PC-3 (cell line): ENCODE measurements at regions not wholly inside any gene's neighbourhood (a gene's known extent, or its start where the extent isn't known, plus 50 kb on each side); places are given as distances from the start of the nearest gene placed in this dataset.

Experiments
- CTCF ChIP-seq: fragments of 300-600 bp; sonication (generic); conservative IDR thresholded peaks from 2 replicates; pipeline ENCODE4 v1.5.1; 2017; ENCODE audit warnings: antibody characterized with exemption, low read depth, mild to moderate bottlenecking, low read length
- EZH2phosphoT487 ChIP-seq: fragments of 300-600 bp; sonication (generic); IDR thresholded peaks from 2 replicates; pipeline ENCODE4 v1.6.1; 2018; ENCODE audit warnings: mild to moderate bottlenecking, antibody characterized with exemption, low read length, borderline replicate concordance

GRCh38 chr2:105969552-105969951, 224.5 kb downstream of the UXS1 start:
- peak; percentile 48 for TF ChIP-seq CTCF
- no peak for TF ChIP-seq EZH2phosphoT487
